ENCODE measurements at regions not wholly inside any gene's neighbourhood (a gene's known extent, or its start where the extent isn't known, plus 50 kb on each side); places are given as distances from the start of the nearest gene placed in this dataset.

DNA sequence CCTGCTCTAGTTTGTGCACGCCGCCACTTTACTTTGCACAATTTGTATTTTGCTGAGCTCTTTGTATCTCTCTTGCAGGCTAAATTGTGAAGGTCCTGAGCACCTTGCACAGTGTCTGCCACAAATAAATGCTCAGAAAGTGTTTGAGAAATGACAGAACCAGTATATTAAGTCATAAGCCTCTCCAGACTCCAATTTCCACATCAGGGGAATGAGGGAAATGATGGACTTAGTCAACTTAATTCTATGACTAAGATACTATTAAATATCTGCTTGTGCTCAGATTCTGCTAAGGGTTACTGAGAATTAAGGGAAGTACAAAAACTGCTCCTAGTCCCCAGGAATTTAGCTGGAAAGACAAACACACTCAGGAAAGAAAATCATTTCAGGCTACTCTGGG, 239.1 kb upstream of the SLC14A2 start:
- peaks cover under 1% of the 10 kb centered on the region for H3K4me1 Mint-ChIP-seq (ENCODE audit: low read depth)
- no peaks in the 10 kb centered on the region for H3K36me3 Mint-ChIP-seq (ENCODE audit: low read depth)
- no peaks in the 10 kb centered on the region for H3K9me3 Mint-ChIP-seq (ENCODE audit: low read depth)
- no peak overlapping the region for H3K27ac Mint-ChIP-seq (ENCODE audit: unreplicated experiment)
- H3K27me3 Mint-ChIP-seq (ENCODE audit: low read depth) = no peaks in the 10 kb centered on the region
- TF ChIP-seq, protein P1, sequence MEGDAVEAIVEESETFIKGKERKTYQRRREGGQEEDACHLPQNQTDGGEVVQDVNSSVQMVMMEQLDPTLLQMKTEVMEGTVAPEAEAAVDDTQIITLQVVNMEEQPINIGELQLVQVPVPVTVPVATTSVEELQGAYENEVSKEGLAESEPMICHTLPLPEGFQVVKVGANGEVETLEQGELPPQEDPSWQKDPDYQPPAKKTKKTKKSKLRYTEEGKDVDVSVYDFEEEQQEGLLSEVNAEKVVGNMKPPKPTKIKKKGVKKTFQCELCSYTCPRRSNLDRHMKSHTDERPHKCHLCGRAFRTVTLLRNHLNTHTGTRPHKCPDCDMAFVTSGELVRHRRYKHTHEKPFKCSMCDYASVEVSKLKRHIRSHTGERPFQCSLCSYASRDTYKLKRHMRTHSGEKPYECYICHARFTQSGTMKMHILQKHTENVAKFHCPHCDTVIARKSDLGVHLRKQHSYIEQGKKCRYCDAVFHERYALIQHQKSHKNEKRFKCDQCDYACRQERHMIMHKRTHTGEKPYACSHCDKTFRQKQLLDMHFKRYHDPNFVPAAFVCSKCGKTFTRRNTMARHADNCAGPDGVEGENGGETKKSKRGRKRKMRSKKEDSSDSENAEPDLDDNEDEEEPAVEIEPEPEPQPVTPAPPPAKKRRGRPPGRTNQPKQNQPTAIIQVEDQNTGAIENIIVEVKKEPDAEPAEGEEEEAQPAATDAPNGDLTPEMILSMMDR (IDR thresholded peaks at IDR 0.05) = no peak
- DNase-seq (ENCODE audit: low spot score) = no peak
- no peak overlapping the region for H3K4me3 Mint-ChIP-seq (ENCODE audit: unreplicated experiment)

DNA sequence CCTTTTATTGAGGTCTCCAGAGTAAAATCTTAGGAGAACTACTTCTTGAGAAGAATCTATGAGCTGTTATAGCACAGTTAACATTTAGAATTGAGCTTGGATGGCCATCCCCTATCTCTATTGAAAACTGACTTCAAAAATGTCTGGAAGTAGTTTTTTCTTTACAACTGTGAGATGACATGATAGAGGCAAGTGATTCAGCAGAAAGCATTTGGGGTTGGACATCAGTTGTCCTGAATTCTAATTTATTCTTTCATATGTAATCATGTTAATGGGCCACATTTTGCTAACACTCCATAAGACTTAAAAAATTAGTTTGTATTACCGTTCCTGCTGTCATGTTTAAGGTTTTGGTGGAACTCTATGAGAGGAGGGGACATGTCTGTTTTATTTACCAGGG, 237.0 kb upstream of the SLC14A2 start:
- Mint-ChIP-seq H3K4me1 (ENCODE audit: low read depth) (no peaks in the 10 kb centered on the region), H3K4me3 (ENCODE audit: unreplicated experiment) (no peak overlapping the region), H3K27me3 (ENCODE audit: low read depth) (no peaks in the 10 kb centered on the region), H3K27ac (ENCODE audit: unreplicated experiment) (no peak overlapping the region), H3K9me3 (ENCODE audit: low read depth) (no peaks in the 10 kb centered on the region), H3K36me3 (ENCODE audit: low read depth) (no peaks in the 10 kb centered on the region)
- no peak for DNase-seq (ENCODE audit: low spot score)
- TF ChIP-seq, protein P1 (IDR thresholded peaks at IDR 0.05) = no peak

DNA sequence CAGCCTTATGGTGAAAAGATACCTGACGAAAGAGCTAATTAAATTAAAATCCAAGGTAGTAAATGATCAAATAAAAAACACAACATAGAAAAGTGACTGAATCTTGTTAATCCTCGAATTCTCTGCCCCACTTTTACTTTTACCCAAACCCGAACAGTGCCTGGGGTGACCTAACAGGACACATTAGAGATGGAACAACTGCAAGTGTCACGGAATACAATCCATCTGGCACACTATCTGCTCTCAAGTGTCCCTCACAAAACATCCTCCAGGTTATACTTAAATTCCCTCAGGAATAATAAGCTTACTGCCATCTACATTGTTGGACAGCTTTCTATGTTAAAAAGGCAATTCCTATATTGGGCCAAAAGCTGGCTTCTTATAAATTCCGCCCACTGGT, 236.3 kb upstream of the SLC14A2 start:
- TF ChIP-seq, protein P1 (IDR thresholded peaks at IDR 0.05) = no peak
- Mint-ChIP-seq H3K4me1 (ENCODE audit: low read depth) (no peaks in the 10 kb centered on the region), H3K27me3 (ENCODE audit: low read depth) (no peaks in the 10 kb centered on the region), H3K36me3 (ENCODE audit: low read depth) (no peaks in the 10 kb centered on the region), H3K4me3 (ENCODE audit: unreplicated experiment) (no peak overlapping the region), H3K27ac (ENCODE audit: unreplicated experiment) (no peak overlapping the region), H3K9me3 (ENCODE audit: low read depth) (no peaks in the 10 kb centered on the region)
- DNase-seq (ENCODE audit: low spot score) = no peak

- TF ChIP-seq, protein P1 (IDR thresholded peaks at IDR 0.05) = no peak
- DNase-seq (ENCODE audit: low spot score) = no peak
- no peak overlapping the region for H3K27ac Mint-ChIP-seq (ENCODE audit: unreplicated experiment)
- H3K4me3 Mint-ChIP-seq (ENCODE audit: unreplicated experiment) = no peak overlapping the region
- no peaks in the 10 kb centered on the region for H3K36me3 Mint-ChIP-seq (ENCODE audit: low read depth)
- H3K9me3 Mint-ChIP-seq (ENCODE audit: low read depth) = no peaks in the 10 kb centered on the region
- H3K4me1 Mint-ChIP-seq (ENCODE audit: low read depth) = peaks cover 8% of the 10 kb centered on the region
- H3K27me3 Mint-ChIP-seq (ENCODE audit: low read depth) = no peaks in the 10 kb centered on the region
These were observed 235.4 kb upstream of the SLC14A2 start for GRCh38 chr18:45379903-45380302.

GRCh38 chr18:45381282-45381681, 234.0 kb upstream of the SLC14A2 start:
- no peak for DNase-seq (ENCODE audit: low spot score)
- Mint-ChIP-seq H3K27ac (ENCODE audit: unreplicated experiment) (no peak overlapping the region), H3K4me1 (ENCODE audit: low read depth) (peaks cover 8% of the 10 kb centered on the region), H3K9me3 (ENCODE audit: low read depth) (no peaks in the 10 kb centered on the region), H3K36me3 (ENCODE audit: low read depth) (no peaks in the 10 kb centered on the region), H3K27me3 (ENCODE audit: low read depth) (no peaks in the 10 kb centered on the region), H3K4me3 (ENCODE audit: unreplicated experiment) (no peak overlapping the region)
- TF ChIP-seq, protein P1 (IDR thresholded peaks at IDR 0.05) = no peak
